ENCODE measurements at regions not wholly inside any gene's neighbourhood (a gene's known extent, or its start where the extent isn't known, plus 50 kb on each side); places are given as distances from the start of the nearest gene placed in this dataset.

- no peak for TF ChIP-seq CTCF (IDR thresholded peaks at IDR 0.05)
- no peak for TF ChIP-seq POLR2A (IDR thresholded peaks at IDR 0.05)
- TF ChIP-seq EP300 (IDR thresholded peaks at IDR 0.05) = no peak
These were observed 228.2 kb upstream of the CCNH start for GRCh38 chr5:87640902-87641301.

All from sigmoid colon (tissue), 4 donors.